K562 (cell line): ENCODE measurements at regions not wholly inside any gene's neighbourhood (a gene's known extent, or its start where the extent isn't known, plus 50 kb on each side); places are given as distances from the start of the nearest gene placed in this dataset.
A peak's percentile ranks its signal among the peaks of the same experiment; 100 is the strongest.

ENCODE experiments used
- ATAC-seq: fragments of 200-7000 bp; cut with Tn5 transposase; 3 replicates; pipeline ENCODE4 v1.9.1; 2020; ENCODE audit warnings: moderate library complexity
- BruUV-seq: library from RNA; stranded (reverse); fragments of 400-500 nt; replicated peaks from 2 replicates; lab custom pipeline; 2021; lab: Mats Ljungman, UMichigan
- CTCF ChIA-PET: fragments of 300-600 bp; formaldehyde crosslinking; extraction: SDS; loops from one replicate; lab custom pipeline; 2021; ENCODE audit warnings: low intra/inter-chr PET ratio; lab: Yijun Ruan, JAX
- POLR2A ChIA-PET: fragments of 300-600, 350-650 bp; sonication (Branson Sonifier 250); formaldehyde crosslinking; extraction: SDS; loops from one replicate; lab custom pipeline; 2021; ENCODE audit warnings: antibody characterized with exemption, inconsistent platforms; lab: Yijun Ruan, JAX
- DNase-seq, 4 experiments: peaks; one replicate each; pipeline versions ENCODE4 v3.0.0 to v3.0.0-alpha.2; 2011 to 2018; ENCODE audit warnings: low spot score in 3 of 4, mixed read lengths in 3 of 4; ENCODE audit errors: extremely low read depth in 1 of 4
- FAIRE-seq: peaks from 2 replicates; lab custom pipeline; 2011; peaks lifted over from hg19 to GRCh38; lab: Jason Lieb, UNC
- H2AFZ ChIP-seq: 2 replicates; pipeline ENCODE4 v1.6.0; 2011; ENCODE audit warnings: low read depth, low read length, control low read depth, inconsistent platforms
- H3K27ac ChIP-seq: fragments of 200-600 bp; 3 replicates; pipeline ENCODE4 v1.8.0; 2011; ENCODE audit warnings: low read depth, mild to moderate bottlenecking, control low read depth, inconsistent platforms, low read length, moderate library complexity, mixed read lengths; ENCODE audit errors: extremely low read depth
- H3K27me3 ChIP-seq, 2 experiments: fragments of 300-600 bp in 1 of 2; 2 replicates in 1 of 2; 3 replicates in 1 of 2; pipeline versions ENCODE4 v1.6.0 to v1.8.0; 2011; ENCODE audit warnings: inconsistent platforms in 2 of 2, low read length in 2 of 2, mild to moderate bottlenecking in 1 of 2, mixed read lengths in 1 of 2, moderate library complexity in 1 of 2; ENCODE audit not compliant: control insufficient read depth in 2 of 2, insufficient read depth in 2 of 2
- H3K36me3 ChIP-seq: fragments of 300-600 bp; 3 replicates; pipeline ENCODE4 v1.8.0; 2011; ENCODE audit warnings: mild to moderate bottlenecking, low read length, inconsistent platforms; ENCODE audit not compliant: control insufficient read depth, insufficient read depth
- H3K4me1 ChIP-seq, 2 experiments: fragments of 200-600 bp in 1 of 2; replicated peaks in 1 of 2; 2 replicates in 1 of 2; 3 replicates in 1 of 2; pipeline versions ENCODE4 v1.5.1 to v1.8.0; 2011; ENCODE audit warnings: inconsistent platforms in 2 of 2, low read length in 2 of 2, mild to moderate bottlenecking in 1 of 2, mixed read lengths in 1 of 2, moderate library complexity in 1 of 2; ENCODE audit not compliant: control insufficient read depth in 2 of 2, insufficient read depth in 2 of 2
- H3K4me2 ChIP-seq: 2 replicates; pipeline ENCODE4 v1.6.1; 2011; ENCODE audit warnings: low read length, control low read depth, inconsistent platforms, mixed read lengths; ENCODE audit not compliant: insufficient read depth
- H3K4me3 ChIP-seq: fragments of 200-600 bp; sonication (generic), shearing (Covaris generic); 2 replicates; pipeline ENCODE4 v1.5.1; 2016; ENCODE audit warnings: control low read depth, inconsistent platforms
- H3K79me2 ChIP-seq: fragments of 200-600 bp; 3 replicates; pipeline ENCODE4 v1.8.0; 2011; ENCODE audit warnings: low read length, inconsistent platforms; ENCODE audit not compliant: control insufficient read depth, insufficient read depth
- H3K9ac ChIP-seq, 2 experiments: 2 replicates each; pipeline versions ENCODE4 v1.6.0 to v1.6.1; 2011; ENCODE audit warnings: low read depth in 2 of 2, low read length in 2 of 2, control low read depth in 1 of 2, inconsistent platforms in 1 of 2, mild to moderate bottlenecking in 1 of 2, mixed read lengths in 1 of 2; ENCODE audit not compliant: insufficient read depth in 1 of 2
- H3K9me1 ChIP-seq: one replicate; pipeline ENCODE4 v1.6.0; 2011; ENCODE audit warnings: inconsistent platforms, mild to moderate bottlenecking, low read length, moderate library complexity; ENCODE audit not compliant: control insufficient read depth, insufficient read depth
- H3K9me3 ChIP-seq: replicated peaks from 2 replicates; pipeline ENCODE4 v1.5.1; 2011; ENCODE audit warnings: low read depth, low read length, inconsistent platforms; ENCODE audit not compliant: control insufficient read depth, insufficient read depth
- H4K20me1 ChIP-seq: replicated peaks from 2 replicates; pipeline ENCODE4 v1.6.1; 2011; ENCODE audit warnings: low read length, inconsistent platforms, mixed read lengths; ENCODE audit not compliant: control insufficient read depth, insufficient read depth
- NEUROD1 ChIP-seq: fragments of 150-350 bp; IDR thresholded peaks from 2 replicates; pipeline ENCODE4 v1.6.1; 2014; ENCODE audit warnings: borderline replicate concordance, low read length, low read depth; ENCODE audit not compliant: partially characterized antibody
- TEAD1 ChIP-seq, 2 experiments: fragments of 450-650 bp in 1 of 2; sonication (generic) in 1 of 2; formaldehyde crosslinking; IDR thresholded peaks; 2 replicates each; pipeline versions ENCODE4 v1.4.0 to v1.8.0; 2020 to 2022; ENCODE audit warnings: mild to moderate bottlenecking in 2 of 2, missing genetic modification reagents in 1 of 2
- ZFX ChIP-seq: sonication (generic); formaldehyde crosslinking; IDR thresholded peaks from 2 replicates; pipeline ENCODE4 v1.8.0; 2022; ENCODE audit warnings: mild to moderate bottlenecking, missing genetic modification reagents, moderate library complexity
- WGBS: fragments of 100-300 bp; shearing (Covaris generic); methylation state at CpG from one replicate; pipeline ENCODE4 v1.1.6; 2016; ENCODE audit warnings: low coverage, mixed read lengths; ENCODE audit not compliant: insufficient coverage; ENCODE audit errors: missing lambda C conversion rate; 5-methylcytosine and 5-hydroxymethylcytosine counted together
- in situ Hi-C: fragments of 300-500 bp; cut with MboI; formaldehyde crosslinking; loops from 4 replicates; pipeline ENCODE4 v1.15.0; 2018; ENCODE audit warnings: inconsistent platforms, mixed read lengths
- intact Hi-C: fragments of 100-400 bp; cut with micrococcal nuclease; formaldehyde crosslinking; loops from 2 replicates; pipeline ENCODE4 v1.14.2; 2022

DNA sequence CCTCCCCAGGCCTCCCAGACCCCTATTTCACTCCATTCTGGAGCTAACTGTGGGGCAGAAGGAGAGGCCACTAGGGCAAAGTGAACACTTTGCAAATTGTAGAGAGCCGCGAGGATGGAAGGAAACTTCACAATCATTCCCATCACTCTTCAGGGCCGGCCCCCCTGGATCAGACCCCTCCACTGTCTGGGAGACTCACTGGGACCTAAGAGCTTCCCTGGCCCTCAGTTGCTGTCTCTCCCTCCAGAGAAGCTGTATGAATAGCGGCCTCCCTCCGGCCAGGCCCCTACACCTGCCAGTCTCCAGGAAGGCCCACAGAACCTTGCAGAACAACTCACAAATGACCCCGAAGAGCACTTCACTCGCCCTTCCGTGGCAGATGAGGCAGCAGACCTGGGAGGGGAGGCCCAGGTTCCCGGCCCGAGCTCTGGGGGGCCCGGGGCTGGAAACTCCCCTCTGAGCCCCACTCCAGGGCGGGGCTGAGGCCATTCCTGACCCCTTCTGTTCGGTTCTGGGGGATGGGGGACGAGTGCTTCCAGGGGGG lies 141.9 kb upstream of the IER5L start:
- H3K4me1 ChIP-seq: peaks cover 14 to 32% of the 10 kb centered on the region in 2 experiments
- no TSS peak for BruUV-seq
- peak overlapping the region in 1 of 2 experiments; percentile 84; a peak in 2 of 4 replicates for H3K9ac ChIP-seq
- FAIRE-seq (no peak), DNase-seq (peak in 1 of 4 experiments; percentile 2), ATAC-seq (no peak; the same call in 2 of the 3 replicates)
- in situ Hi-C loops: no loop called here
- no peaks in the 10 kb centered on the region for H3K9me3 ChIP-seq
- TF ChIP-seq NEUROD1 (no peak), ZFX (peak; percentile 42; the same call in 1 of the 2 replicates)
- 0 out of 5 replicates have a peak, but pooled peaks cover 0 to 3% of the 10 kb centered on the region in 2 experiments for H3K27me3 ChIP-seq
- no peaks in the 10 kb centered on the region for H3K79me2 ChIP-seq
- 49% methylated on average over 14 of the region's 14 CpGs for WGBS
- no peak overlapping the region for H3K4me3 ChIP-seq
- peak overlapping the region; percentile 26 for H3K4me2 ChIP-seq
- H4K20me1 ChIP-seq: no peaks in the 10 kb centered on the region
- no peaks in the 10 kb centered on the region for H3K9me1 ChIP-seq
- H2AFZ ChIP-seq: peak overlapping the region; percentile 73
- H3K27ac ChIP-seq: no peak overlapping the region
- H3K36me3 ChIP-seq: no peaks in the 10 kb centered on the region
- intact Hi-C loops: loop anchor here (5.0 kb wide), 1 partner anchor 292 kb away; no protein-coding TSS in a partner anchor
- CTCF ChIA-PET: no interaction called here
- POLR2A ChIA-PET: interaction anchor here (0.5 to 1.3 kb wide), 4 partner anchors 12 to 142 kb away, joined by 3 to 4 read pairs (median 3); partner anchors contain the start of gene IER5L

DNA sequence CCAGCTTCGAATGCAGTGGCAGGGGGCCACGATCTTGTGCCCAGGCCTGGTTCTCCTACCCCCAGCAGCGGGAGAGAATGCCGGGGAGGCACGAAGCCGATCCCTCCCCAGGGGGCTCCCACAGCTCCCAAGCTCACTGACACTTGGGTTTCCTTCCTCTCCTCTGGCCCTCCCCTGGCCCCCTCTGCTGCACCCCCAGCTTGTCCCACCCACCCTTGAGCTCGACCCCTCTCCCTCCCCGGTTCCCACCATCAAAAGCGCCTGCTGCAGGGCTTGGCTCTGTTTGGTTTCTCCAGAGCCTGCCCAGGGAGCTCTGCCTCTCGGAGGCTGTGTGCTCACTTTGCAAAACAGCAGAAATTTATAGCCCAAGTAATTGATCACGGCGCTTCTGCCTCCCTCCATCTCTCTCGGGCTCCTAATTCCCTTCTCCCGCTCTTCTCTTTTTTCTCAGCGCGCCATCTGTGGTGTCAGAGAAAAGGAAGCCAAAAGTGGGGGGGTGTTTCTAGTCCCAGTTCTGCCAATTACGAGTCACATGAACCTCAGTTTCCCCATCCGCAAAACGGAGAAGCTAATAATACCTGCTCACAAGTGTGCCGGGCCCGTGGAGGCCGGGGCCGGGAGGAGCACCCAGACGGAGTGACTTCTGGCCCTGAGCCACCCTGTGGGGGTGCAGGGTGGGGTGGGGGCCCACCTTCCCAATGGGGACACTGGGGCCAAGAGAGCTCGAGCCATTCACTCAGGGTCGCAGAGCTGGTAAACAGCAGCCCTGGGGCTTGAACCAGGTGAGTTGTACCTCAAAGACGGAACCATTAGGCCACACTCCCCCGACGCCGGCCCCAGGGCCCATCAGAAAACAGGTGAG lies 141.2 kb upstream of the IER5L start:
- FAIRE-seq (no peak), ATAC-seq (no peak), DNase-seq (peak in 1 of 4 experiments; percentile 1)
- Histone ChIP-seq H4K20me1 (no peaks in the 10 kb centered on the region), H3K4me2 (no peak overlapping the region), H3K79me2 (no peaks in the 10 kb centered on the region), H3K9me1 (no peaks in the 10 kb centered on the region), H3K4me1 (peaks cover 14 to 32% of the 10 kb centered on the region in 2 experiments), H3K9me3 (no peaks in the 10 kb centered on the region), H3K27ac (no peak overlapping the region), H3K27me3 (0 out of 5 replicates have a peak, but pooled peaks cover 0 to 3% of the 10 kb centered on the region in 2 experiments), H3K36me3 (no peaks in the 10 kb centered on the region), H3K9ac (no peak overlapping the region), H3K4me3 (no peak overlapping the region), H2AFZ (no peak overlapping the region)
- 79% methylated on average over 20 of the region's 30 CpGs for WGBS
- POLR2A ChIA-PET: interaction anchor here (0.5 to 0.6 kb wide), 2 partner anchors 106 to 141 kb away, joined by 3 read pairs; partner anchors contain the start of gene IER5L
- BruUV-seq: no TSS peak
- intact Hi-C loops: no loop called here
- CTCF ChIA-PET: no interaction called here
- TF ChIP-seq ZFX (0 out of 2 replicates have a peak, but pooled peaks have one; percentile 4), TEAD1 (CRISPR knock-in tag; IDR thresholded peaks at IDR 0.05) (no peak)
- in situ Hi-C loops: no loop called here
